GM18907 (cell line): ENCODE measurements at regions not wholly inside any gene's neighbourhood (a gene's known extent, or its start where the extent isn't known, plus 50 kb on each side); places are given as distances from the start of the nearest gene placed in this dataset.

Experiments
- ATAC-seq: cut with Tn5 transposase; IDR thresholded peaks from one replicate; pipeline ENCODE4 v1.9.1; 2021; ENCODE audit warnings: mild to moderate bottlenecking, moderate library complexity; ENCODE audit not compliant: unreplicated experiment

DNA sequence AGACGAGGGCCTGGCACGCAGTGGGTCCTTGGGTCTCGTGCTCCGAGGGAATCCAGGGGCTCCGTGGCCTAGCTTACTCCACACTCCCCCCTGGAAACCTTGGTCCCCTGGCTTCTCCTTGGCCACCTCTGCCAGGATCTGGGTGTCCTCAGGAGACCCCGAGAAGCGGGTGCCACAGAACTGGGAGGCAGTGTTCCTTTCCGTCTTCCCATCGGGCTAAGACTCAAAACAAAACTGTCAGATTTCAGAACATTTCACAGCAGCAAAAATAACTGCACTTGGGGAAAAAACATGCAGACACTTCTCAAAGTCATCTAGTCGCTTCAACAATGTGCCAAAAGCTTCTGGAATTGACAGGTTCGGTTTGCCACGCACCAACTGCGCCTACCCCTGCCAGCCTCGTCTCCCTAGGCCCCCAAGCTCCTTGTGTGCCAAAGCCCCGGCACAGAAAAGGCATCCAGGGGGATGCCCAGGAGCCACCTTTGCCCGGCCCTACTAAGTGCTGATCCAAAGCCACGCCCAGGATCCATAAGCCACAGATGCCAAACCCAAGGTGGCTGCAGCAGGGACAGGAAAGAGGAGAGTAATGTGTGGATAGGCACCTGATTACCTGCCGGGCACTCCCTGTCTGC is 58.4 kb upstream of the DIO3 start:
- ATAC-seq = no peak

DNA sequence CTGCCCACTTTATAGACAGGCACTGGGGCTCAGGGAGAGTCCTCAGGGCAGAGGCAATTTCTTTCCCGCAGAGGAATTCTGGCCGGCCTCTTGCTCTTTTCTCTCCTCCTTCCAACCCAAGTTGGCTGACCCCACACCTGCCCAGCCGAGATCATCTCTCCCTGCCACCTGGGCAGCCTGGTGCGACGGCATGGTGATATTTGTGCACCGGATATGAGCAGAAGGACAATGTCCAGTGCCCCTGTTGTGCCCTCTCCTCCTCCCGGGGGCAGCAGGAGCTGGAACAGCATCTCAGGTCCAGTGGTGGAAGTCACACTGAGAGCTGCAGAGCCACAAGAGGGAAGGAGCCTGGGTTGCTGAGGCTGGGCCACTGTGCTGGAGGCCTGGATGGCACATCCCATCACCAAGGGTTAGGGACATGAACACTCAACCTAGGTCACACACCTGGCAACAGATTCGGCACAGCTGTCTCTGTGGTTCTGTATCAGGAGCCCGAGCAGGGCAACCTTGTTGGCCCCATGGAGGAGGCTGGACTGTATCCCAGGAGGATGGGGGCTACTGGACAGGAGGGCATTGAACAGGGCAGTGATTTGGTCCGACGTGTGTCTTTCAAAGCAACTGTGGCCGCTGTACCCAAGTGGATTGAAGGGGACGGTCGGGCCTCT is 57.7 kb upstream of the DIO3 start:
- no peak for ATAC-seq

DNA sequence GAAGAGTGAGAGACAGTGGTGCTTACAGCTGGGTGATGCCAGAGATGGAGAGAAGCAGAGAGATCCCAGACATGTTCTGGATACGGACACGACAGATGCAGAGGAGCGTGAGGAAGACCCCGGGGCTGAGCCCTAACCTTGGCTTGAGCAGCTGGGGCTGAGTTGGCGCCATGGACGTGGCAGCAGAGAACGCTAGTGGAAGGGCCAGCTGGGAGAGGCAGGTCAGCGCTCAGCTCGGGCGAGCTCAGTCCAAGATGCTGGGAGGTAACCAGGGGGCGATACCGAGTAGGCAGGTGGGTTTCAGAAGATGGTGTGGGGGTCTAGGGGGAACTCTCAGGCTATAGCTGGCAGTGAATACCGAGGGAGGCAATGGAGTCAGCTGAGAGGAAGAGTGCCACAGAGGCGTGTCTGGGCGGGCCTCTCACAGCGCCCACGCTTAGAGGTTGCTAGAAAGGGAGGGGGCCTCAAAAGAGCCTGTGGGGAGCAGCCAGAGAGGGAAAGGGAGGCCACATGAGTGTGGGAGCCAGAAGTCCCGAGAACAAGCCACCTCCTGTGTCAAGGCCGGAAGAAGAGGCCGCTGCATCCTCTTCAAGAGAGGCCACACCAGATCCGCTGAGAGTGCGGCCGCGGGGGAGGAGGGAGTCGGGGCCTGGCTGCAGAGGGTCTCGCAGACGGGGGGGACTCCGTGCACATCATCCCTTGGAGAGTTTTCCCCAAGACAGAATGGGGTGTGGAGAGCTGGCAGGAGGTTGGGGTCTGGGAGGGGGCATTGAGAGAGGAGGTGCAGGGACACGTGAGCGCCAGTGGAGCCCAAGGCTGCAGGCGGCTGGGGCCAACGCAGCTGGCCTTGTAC is 57.0 kb upstream of the DIO3 start:
- ATAC-seq = no peak

DNA sequence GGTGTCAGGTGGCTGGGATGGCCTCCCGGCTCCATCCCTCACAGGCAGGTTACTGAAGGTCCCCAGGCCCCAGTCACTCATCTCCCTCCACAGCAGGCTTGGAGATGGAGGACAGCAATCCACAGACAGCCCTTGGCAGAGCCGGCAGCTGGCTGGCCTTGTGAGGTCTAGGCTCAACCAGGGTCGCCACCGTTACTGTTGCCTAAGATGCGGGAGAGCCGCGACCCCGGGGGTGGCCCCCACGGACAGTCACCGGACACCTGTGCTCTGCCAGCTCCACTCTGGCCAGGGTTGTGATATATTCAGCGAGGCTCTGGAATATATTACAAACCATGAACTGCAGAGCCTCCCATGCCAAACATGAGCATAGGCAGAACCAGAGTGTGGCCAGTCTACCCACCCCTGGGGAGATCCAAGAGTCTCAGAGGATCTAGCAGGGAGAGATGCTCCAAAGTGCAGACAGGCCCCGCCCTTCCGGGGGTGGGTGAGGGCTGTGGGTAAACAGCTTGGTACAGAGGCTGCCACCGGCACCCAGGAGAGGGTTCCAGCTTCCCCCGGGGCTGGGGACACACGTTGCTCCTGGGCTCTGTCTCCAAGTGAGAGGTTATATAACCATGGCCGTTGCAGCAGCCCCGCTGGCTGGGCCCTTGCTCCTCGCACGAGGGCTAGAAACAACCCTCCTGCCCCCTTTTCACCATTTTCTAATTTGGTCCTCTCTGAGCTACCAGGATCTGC is 55.9 kb upstream of the DIO3 start:
- ATAC-seq = no peak

DNA sequence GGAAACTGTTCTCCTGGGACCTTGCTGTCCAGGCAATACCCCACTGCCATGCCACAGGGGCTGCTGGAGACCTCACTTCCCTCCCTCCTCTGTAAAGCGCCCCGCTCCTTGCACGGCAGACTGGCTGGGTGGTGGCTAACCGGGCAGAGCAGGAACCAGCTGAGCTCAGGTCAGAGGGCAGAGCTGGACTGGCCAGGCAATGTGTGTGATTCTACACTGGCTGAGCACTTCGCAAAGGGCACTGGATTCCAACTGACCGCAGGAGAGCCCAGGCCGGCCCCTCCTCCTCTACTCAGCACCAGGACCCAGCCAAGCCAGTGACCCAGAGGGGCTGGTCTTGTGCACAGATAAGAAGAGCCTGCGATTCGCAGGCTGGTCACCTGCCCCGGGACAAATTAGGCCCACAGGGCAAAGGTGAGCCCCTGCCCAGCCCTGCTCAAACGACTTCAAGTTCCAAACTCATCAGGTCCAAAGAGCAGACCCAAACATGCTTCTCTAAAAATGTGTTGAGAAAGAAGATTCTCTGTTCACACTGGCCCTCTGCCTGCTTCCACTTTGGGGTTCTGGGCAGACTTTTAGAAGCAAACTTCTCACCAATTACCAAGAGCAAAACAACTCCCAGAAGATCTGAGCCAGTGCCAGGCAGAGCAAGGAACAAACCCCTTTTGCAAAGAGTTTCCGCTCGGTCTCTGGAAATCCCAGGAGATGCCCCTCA is 54.9 kb upstream of the DIO3 start:
- ATAC-seq = no peak

DNA sequence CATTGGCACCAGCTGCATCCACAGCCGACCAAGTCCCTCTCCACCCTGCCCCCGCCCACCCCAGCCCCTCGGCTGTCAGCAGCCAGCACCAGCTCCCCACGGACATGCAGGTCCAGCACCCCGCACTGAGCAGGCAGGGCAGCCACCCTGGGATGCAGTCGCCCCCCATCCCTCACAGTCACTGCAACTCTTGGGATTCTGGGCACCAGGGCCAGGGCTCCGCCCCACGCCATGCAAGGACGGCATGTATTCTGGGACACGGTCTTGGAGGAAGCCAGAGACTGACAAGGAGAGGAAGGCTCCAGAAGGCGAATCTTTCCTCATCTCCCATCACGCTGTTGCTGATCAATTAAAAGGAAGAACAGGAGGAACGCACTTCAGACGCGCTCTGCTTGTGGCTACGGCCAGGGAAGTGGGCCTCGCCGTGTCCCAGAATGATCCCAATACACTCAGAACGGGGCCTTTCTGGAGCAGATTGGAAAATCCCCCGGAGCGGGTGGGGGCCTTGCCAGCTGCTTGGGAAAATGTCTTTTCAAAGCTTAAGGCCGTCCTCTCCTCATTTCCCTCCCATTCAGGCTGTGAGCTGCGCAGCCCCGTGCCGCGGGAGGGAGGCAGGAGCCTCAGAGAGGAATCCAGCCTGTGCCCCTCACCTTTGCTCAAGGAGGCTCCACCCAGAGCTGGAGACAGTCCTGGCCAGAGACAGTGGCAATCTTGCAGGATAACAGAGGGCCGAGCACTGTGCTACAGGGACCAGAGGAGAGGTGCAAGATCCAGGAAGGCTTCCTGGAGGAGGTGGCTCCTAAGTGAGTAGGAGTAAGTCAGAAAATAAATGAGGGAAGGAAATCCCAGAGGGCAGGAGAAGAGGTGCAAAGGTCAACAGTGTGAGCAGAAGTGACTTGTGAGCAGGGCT is 54.1 kb upstream of the DIO3 start:
- no peak for ATAC-seq

DNA sequence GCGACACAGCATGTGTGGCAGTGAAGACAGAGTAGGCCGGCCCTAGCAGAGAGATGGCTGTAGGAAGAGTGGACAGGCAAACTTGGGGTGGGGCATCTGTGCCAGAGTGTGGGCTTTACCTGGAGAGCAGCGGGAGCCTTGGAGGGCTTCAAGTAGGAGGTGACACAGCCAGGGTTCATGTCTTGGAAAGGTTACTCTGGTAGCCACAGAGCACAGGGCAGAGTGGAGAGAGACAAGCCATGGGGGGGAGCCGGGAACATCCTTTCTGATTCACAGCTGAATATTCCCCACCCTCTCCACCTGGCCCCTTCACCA is 53.5 kb upstream of the DIO3 start:
- no peak for ATAC-seq

DNA sequence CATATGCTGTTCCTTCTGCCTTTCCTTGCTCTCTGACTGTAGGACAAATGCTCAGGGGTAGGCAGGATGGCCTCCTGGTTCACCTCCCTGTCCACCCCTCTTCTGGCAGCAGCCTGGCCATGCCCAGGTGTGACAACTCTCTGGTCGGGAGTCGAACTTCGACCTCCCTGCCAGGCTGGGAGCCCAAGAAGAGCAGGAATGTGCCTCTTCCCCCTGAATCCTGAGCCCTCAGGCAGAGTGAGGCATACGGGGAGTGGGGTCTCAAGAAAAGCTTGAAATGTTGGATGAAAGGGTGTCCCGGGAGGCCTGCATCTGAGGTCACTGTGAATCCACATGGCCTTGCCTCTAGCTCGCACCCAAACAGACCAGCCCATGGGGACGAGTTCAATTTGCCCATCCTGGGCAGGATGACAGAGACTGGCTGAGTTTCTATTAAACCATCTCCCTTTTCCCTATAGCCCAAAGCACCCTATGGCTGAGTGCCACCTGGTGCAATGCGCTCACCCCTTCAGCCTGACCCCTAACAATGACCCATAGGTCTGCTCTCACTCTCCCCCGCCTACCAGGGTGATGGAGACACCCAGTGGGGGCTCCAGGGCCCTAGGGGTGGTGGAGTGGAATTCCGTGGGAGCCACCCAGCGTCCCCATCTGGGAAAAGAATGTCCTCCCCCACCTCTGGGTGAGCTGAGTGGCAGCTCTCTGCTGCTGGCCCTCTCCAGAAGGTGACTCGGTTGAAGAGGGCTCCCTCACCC is 52.9 kb upstream of the DIO3 start:
- ATAC-seq = no peak

DNA sequence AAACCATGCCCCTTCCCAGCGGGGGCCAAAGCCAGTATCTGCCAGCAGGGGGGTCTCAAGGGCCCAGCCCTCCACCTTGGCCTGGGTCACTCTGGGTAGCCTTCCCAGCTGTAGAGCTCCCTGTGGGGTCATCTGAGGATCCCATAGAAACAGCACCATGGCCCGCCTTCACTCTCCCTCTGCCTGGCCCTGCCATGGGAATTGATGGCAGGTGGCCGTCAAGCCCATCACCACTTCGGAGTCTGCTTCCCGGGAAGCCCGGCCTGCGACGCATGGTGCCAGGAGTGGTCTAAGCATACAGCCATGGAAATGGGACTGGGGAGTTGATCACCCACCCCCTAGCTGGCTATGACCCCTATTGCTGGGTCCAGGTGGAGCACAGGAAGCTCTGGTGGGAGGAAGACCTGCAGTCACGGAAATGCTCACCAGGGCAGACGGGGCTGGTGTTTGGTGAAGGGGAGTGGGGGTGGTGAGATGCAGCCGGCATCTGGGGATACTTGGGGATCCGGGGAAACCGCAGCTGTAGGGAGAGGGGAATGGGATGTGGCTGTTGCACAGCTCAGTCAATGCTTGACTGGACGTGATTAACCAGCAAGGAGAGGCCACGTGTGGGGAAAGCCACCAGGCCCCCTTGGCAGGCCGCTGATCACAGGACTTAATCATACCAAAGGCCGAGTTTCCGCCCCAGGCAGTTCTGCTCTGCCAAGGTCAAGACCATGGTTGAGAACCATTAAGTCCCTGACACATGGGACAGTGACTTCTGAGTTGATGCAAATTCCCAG is 52.2 kb upstream of the DIO3 start:
- ATAC-seq = no peak

DNA sequence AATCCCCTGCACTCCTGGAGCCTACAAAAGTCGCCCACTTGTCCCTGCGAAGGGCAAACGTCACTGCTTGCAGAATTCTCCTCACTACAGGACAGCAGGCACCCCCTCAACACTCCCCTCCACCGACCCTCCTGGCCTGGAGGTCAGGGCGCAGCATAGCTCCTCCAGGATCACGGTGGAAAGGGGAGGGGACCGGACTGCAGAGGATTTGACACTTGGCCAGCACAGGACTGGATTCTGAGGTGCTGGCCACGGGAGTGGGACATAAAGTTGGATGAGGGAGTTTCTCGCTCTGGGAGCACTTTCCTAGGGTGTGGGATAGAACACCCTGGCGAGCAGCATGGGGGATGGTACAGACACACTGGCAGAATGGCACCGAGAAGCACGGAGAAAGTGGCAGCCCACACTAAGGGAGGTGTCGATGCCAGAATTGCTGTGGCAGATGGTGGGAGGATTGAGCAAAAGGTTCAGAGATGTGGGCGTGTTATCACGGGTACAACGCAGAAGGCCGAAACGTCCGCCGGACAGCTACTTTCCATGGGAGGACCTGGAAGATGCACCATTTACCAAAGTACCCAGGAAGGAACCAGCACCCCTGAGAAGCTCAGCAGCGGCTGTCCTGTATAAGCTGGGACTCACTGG is 51.4 kb upstream of the DIO3 start:
- no peak for ATAC-seq

DNA sequence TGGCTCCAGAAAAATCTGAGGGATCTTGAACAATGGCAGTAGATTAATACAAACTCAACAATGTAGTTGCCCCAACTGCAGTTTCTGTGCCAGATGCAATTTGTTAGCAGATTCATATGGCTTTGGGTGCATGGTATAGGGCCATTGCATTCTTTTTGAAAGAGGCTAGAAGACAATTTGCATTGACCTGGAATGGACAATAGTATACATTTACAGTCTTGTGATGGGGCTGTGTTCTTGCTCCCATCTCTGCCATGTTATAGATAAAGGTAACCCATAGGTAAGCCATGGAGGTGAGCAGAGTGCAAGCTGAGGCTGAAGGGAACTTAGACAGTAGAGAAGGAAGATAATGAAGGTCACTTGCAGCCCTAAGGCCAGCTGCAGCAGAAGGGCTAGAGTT is 50.1 kb upstream of the DIO3 start:
- no peak for ATAC-seq
